Esophagus (tissue), 2 donors: ENCODE measurements at regions not wholly inside any gene's neighbourhood (a gene's known extent, or its start where the extent isn't known, plus 50 kb on each side); places are given as distances from the start of the nearest gene placed in this dataset.
"Not testable (repeated sequence)": the region's sequence is repeated elsewhere in the genome, so short reads cannot be mapped to it uniquely, and the experiment has no call there.

Experiments
- H3K27ac ChIP-seq, 2 donors: one replicate each; pipeline ENCODE4 v1.5.1; 2013; ENCODE audit warnings: low read depth in 2 of 2, mild to moderate bottlenecking in 2 of 2, inconsistent platforms in 1 of 2, low read length in 1 of 2, moderate library complexity in 1 of 2
- H3K27me3 ChIP-seq, 2 donors: one replicate each; pipeline ENCODE4 v1.6.1; 2013; ENCODE audit warnings: low read length in 2 of 2, control low read depth in 1 of 2, mild to moderate bottlenecking in 1 of 2; ENCODE audit not compliant: insufficient read depth in 2 of 2, control insufficient read depth in 1 of 2
- H3K36me3 ChIP-seq, 2 donors: one replicate each; pipeline ENCODE4 v1.6.1; 2013; ENCODE audit warnings: low read length in 1 of 2; ENCODE audit not compliant: control insufficient read depth in 2 of 2, insufficient read depth in 2 of 2
- H3K4me1 ChIP-seq, 2 donors: one replicate each; pipeline ENCODE4 v1.6.1; 2013; ENCODE audit warnings: low read length in 1 of 2; ENCODE audit not compliant: control insufficient read depth in 2 of 2, insufficient read depth in 2 of 2
- H3K4me3 ChIP-seq, 2 donors: one replicate each; pipeline ENCODE4 v1.5.1; 2013; ENCODE audit warnings: low read length in 2 of 2, mild to moderate bottlenecking in 2 of 2, low read depth in 1 of 2, moderate library complexity in 1 of 2
- H3K9me3 ChIP-seq, 2 donors: one replicate each; pipeline ENCODE4 v1.6.1; 2013; ENCODE audit warnings: mild to moderate bottlenecking in 2 of 2, low read depth in 1 of 2, low read length in 1 of 2, moderate library complexity in 1 of 2; ENCODE audit not compliant: control insufficient read depth in 2 of 2, insufficient read depth in 1 of 2
- WGBS, 2 donors: extraction: QIAGEN DNeasy Blood & Tissue Kit; methylation state at CpG; one replicate each; pipeline ENCODE4 v1.1.7; 2013; 5-methylcytosine and 5-hydroxymethylcytosine counted together
- donor health status: healthy with polysubstance abuse.
- donor health status: Bipolar disorder and iron deficiency.

DNA sequence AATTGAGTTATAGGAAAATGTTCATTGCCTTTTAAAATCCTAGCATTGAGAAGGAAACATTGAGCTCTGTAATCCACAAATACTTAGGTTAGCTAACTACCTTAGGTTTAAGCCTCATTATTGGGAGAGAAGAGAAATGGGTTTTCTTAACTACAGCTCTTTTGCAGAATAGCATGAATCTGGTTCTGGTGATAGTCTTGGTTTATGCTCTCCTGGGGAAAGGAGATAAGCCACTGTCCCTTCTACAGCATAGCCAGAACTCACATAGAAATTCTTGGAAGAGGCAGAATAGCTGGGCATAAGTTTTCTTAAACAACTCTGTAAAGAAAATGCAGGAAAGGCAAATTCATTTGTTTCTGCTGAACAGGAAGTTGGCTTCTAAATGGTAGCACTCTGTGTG, 378.6 kb upstream of the CHRM2 start:
- H3K27me3 ChIP-seq, result no peaks in the 10 kb centered on the region
- H3K4me3 ChIP-seq, result no peak overlapping the region
- H3K36me3 ChIP-seq, result no peaks in the 10 kb centered on the region
- no peak overlapping the region for H3K27ac ChIP-seq
- H3K4me1 ChIP-seq, result no peaks in the 10 kb centered on the region
- H3K9me3 ChIP-seq, result no peaks in the 10 kb centered on the region

DNA sequence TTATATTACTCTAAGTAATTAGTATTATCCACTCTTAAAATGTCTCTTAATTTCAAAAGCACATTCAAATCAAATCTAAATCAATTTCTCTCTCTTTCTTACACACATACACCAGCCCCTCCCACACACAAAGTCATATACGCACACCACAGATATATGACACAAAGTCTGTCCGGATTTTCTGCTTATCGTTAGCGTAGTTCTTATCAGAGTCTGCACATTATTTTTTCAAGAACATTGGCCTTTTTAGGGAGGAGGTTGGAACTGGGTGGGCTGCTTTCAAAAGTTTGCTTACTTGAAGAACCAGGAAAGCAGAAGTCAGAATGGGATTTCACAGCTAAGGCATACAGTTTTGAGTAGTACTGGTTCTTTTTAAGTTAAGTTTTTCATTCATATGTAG, 387.6 kb upstream of the CHRM2 start:
- Histone ChIP-seq H3K27ac (no peak overlapping the region), H3K9me3 (no peaks in the 10 kb centered on the region), H3K36me3 (no peaks in the 10 kb centered on the region), H3K27me3 (no peaks in the 10 kb centered on the region), H3K4me1 (no peaks in the 10 kb centered on the region), H3K4me3 (no peak overlapping the region)
- WGBS, 2 donors, result 56 to 61% methylated on average over 4 of the region's 4 CpGs

DNA sequence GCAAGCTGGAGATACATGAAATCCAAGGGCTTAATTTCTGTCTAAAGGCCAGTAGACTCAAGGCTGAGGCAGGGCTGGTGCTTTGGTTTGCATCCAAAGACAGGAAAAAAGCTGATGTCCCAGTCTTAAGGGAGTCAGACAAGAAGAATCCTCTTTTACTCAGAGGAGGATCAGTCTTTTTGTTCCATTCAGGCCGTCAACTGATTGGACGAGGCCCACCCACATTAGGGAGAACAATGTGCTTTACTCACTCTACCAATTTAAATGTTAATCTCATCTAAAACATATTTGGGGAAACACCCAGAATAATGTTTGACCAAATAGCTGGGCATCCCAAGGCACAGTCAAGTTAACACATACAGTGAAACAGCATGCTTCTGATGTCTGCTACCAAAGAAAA, 388.5 kb upstream of the CHRM2 start:
- H3K27ac ChIP-seq, result no peak overlapping the region
- no peaks in the 10 kb centered on the region for H3K36me3 ChIP-seq
- WGBS, 2 donors, result 63 to 69% methylated on average over 2 of the region's 2 CpGs
- no peaks in the 10 kb centered on the region for H3K9me3 ChIP-seq
- no peak overlapping the region for H3K4me3 ChIP-seq
- no peaks in the 10 kb centered on the region for H3K27me3 ChIP-seq
- no peaks in the 10 kb centered on the region for H3K4me1 ChIP-seq

DNA sequence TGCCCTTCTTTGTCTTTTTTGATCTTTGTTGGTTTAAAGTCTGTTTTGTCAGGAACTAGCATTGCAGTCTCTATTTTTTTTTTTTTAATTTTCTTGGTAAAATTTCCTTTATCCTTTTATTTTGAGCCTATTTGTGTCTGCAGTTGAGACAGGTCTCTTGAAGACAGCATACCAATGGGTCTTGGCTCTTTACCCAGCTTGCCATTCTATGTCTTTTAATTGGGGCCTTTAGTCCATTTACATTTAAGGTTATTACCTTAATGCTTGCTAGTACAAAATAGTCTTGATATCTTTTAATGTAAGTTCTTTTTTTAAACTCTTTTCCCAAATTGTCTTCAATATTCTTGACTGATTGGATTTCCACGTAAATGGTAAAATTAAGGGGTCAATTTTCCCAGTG, 398.3 kb upstream of the CHRM2 start:
- 81 to 88% methylated on average over 1 of the region's 1 CpG for WGBS, 2 donors
- Histone ChIP-seq H3K4me3 (no peak overlapping the region), H3K27me3 (no peaks in the 10 kb centered on the region), H3K4me1 (no peaks in the 10 kb centered on the region), H3K9me3 (no peaks in the 10 kb centered on the region), H3K36me3 (no peaks in the 10 kb centered on the region), H3K27ac (no peak overlapping the region)

DNA sequence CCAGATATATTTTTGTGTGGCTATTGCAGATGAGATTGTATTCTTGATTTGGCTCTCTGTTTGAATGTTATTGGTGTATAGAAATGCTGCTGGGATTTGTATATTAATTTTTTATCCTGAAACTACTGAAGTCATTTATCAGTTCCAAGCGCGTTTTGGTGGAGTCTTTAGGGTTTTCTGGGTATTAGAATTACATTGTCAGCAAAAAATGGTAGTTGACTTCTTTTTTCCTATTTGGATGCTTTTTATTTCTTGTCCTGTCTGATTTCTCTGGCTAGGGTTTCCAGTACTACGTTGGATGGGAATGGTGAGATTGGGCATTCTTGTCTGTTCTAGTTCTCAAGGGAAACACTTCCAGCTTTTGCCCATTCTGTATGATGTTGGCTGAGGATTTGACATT, 415.5 kb upstream of the CHRM2 start:
- Histone ChIP-seq H3K4me1 (no peaks in the 10 kb centered on the region), H3K4me3 (no peak overlapping the region), H3K9me3 (peaks cover 0 to 3% of the 10 kb centered on the region in 2 donors), H3K27ac (no peak overlapping the region), H3K27me3 (no peaks in the 10 kb centered on the region), H3K36me3 (no peaks in the 10 kb centered on the region)
- 82 to 83% methylated on average over 3 of the region's 3 CpGs for WGBS, 2 donors

DNA sequence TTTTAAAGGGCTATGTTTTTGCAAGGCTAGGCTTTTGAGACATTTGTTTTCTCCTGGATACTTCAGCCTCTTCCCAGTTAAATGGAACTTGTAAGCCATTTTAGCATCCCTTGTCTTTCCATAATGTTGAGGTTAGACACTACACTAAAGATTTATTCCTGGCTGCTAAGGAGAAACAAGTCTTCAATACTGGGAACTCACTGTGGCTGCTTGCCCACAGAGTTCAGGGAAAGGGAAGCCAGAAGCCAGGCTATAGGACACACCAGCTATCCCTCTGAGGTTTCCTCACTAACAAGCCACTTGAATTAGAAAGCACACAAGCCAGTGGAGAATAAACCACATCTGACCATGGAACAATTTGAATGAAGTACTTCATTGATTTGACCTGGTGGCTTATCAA, 421.7 kb upstream of the CHRM2 start:
- Histone ChIP-seq H3K27me3 (no peaks in the 10 kb centered on the region), H3K4me1 (no peaks in the 10 kb centered on the region), H3K27ac (no peak overlapping the region), H3K36me3 (no peaks in the 10 kb centered on the region), H3K4me3 (no peak overlapping the region), H3K9me3 (no peaks in the 10 kb centered on the region)

DNA sequence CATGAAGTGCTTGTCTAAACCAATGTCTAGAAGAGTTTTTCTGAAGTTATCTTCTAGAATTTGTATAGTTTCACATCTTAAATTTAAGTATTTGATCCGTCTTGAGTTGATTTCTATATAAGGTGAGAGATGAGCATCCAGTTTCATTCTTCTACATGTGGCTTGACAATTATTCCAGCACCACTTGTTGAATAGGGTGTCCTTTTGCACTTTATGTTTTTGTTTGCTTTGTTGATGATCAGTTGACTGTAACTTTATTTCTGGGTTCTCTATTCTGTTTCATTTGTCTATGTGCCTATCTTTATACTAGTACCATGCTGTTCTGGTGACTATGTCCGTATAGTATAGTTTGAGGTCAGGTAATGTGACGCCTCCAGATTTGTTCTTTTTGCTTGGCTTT, 426.6 kb upstream of the CHRM2 start:
- 85 to 87% methylated on average over 3 of the region's 3 CpGs for WGBS, 2 donors
- no peaks in the 10 kb centered on the region for H3K27me3 ChIP-seq
- no peaks in the 10 kb centered on the region for H3K4me1 ChIP-seq
- H3K27ac ChIP-seq, result no peak overlapping the region
- H3K9me3 ChIP-seq, result no peaks in the 10 kb centered on the region
- H3K36me3 ChIP-seq, result no peaks in the 10 kb centered on the region
- H3K4me3 ChIP-seq, result no peak overlapping the region

DNA sequence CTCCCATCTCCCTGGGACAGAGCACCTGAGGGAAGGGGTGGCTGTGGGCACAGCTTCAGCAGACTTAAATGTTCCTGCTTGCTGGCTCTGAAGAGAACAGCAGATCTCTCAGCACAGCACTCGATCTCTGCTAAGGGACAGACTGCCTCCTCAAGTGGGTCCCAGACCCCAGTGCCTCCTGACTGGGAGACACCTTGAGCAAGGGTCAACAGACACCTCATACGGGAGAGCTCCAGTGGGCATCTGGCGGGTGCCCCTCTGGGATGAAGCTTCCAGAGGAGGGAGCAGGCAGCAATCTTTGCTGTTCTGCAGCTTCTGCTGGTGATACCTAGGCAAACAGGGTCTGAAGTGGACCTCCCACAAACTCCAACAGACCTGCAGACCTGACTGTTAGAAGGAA, 436.7 kb upstream of the CHRM2 start:
- H3K4me1 ChIP-seq, H3K4me3 ChIP-seq, H3K9me3 ChIP-seq, H3K27me3 ChIP-seq, H3K36me3 ChIP-seq, H3K27ac ChIP-seq: not testable (repeated sequence)
- WGBS, 2 donors, result 83 to 86% methylated on average over 3 of the region's 3 CpGs

DNA sequence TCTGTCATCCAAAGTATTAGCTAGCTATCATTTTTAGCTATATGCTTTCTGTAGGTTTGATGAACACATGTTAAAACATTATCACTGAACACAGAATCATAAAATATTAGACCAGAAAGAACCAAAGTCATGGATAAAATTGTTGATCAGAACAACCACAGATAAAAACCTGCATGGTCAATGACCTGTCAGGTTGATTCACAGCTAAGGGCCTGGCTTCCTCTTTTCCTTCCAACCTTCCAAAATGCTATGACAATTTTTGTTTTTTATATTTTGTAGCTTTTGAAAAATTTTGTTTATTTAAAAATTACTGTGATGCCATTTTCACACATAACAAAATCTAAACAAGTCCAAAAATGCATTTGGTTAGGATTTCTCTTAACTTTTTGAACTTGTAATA, 444.4 kb upstream of the CHRM2 start:
- peaks cover 0 to under 1% of the 10 kb centered on the region in 2 donors for H3K9me3 ChIP-seq
- H3K4me3 ChIP-seq, result no peak overlapping the region
- H3K36me3 ChIP-seq, result no peaks in the 10 kb centered on the region
- no peaks in the 10 kb centered on the region for H3K27me3 ChIP-seq
- H3K27ac ChIP-seq, result no peak overlapping the region
- H3K4me1 ChIP-seq, result no peaks in the 10 kb centered on the region

DNA sequence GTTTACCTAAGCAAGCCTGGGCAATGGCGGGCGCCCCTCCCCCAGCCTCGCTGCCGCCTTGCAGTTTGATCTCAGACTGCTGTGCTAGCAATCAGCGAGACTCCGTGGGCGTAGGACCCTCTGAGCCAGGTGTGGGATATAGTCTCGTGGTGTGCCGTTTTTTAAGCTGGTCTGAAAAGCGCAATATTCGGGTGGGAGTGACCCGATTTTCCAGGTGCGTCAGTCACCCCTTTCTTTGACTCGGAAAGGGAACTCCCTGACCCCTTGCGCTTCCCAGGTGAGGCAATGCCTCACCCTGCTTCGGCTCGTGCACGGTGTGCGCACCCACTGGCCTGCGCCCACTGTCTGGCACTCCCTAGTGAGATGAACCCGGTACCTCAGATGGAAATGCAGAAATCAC, 442.6 kb upstream of the MTPN start:
- not testable (repeated sequence) for H3K9me3 ChIP-seq, H3K27me3 ChIP-seq, H3K36me3 ChIP-seq, H3K27ac ChIP-seq, H3K4me1 ChIP-seq, H3K4me3 ChIP-seq
- WGBS, 2 donors, result 68 to 78% methylated on average over 6 to 11 of the region's 21 CpGs
